Uterus (tissue), 3 donors: ENCODE measurements at regions not wholly inside any gene's neighbourhood (a gene's known extent, or its start where the extent isn't known, plus 50 kb on each side); places are given as distances from the start of the nearest gene placed in this dataset.
A peak's percentile ranks its signal among the peaks of the same experiment; 100 is the strongest.

Source experiments
- DNase-seq, 2 donors: peaks; one replicate each; pipeline ENCODE4 v3.0.0-alpha.2; 2019 to 2020
- H3K27ac ChIP-seq, 2 donors: fragments of 200-600 bp; sonication (generic); 1 replicate in 1 of 2; 2 replicates in 1 of 2; pipeline ENCODE4 v1.5.1; 2016 to 2018
- H3K27me3 ChIP-seq, 2 donors: fragments of 200-600 bp; sonication (generic); one replicate each; pipeline ENCODE4 v1.5.1; 2018 to 2019; ENCODE audit warnings: control low read depth in 1 of 2
- H3K36me3 ChIP-seq, 2 donors: fragments of 200-600 bp; sonication (generic); one replicate each; pipeline ENCODE4 v1.5.1; 2019; ENCODE audit warnings: control low read depth in 1 of 2
- H3K4me1 ChIP-seq, 2 donors: fragments of 200-600 bp; sonication (generic); one replicate each; pipeline ENCODE4 v1.5.1; 2018 to 2019; ENCODE audit warnings: control low read depth in 1 of 2
- H3K4me3 ChIP-seq, 2 donors: fragments of 200-600 bp; sonication (generic); 1 replicate in 1 of 2; 2 replicates in 1 of 2; pipeline ENCODE4 v1.5.1; 2018 to 2019; ENCODE audit warnings: mild to moderate bottlenecking in 1 of 2
- H3K9me3 ChIP-seq, 2 donors: fragments of 200-600 bp; sonication (generic); one replicate each; pipeline ENCODE4 v1.5.1; 2019; ENCODE audit warnings: control low read depth in 1 of 2
- POLR2A ChIP-seq, 2 donors: fragments of 450-650 bp; IDR thresholded peaks; one replicate each; pipeline ENCODE4 v1.6.1; 2016; ENCODE audit warnings: antibody characterized with exemption in 2 of 2, mild to moderate bottlenecking in 1 of 2, moderate library complexity in 1 of 2
- intact Hi-C: fragments of 100-400 bp; cut with DNase I; formaldehyde crosslinking; loops from one replicate; pipeline ENCODE4 v1.15.1; 2023; ENCODE audit warnings: low total_unique reads
- TF ChIP-seq, protein P1 (sequence below), 4 experiments: fragments of 200-600 bp in 2 of 4; fragments of 450-650 bp in 2 of 4; sonication (generic) in 2 of 4; IDR thresholded peaks; one replicate each; pipeline ENCODE4 v1.5.1; 2016 to 2019; ENCODE audit warnings: antibody characterized with exemption in 4 of 4, mild to moderate bottlenecking in 2 of 4, moderate library complexity in 1 of 4
- donor health status: DM: yes; HTN: yes; CAD: no.

GRCh38 chr2:176544557-176544956, 275.3 kb downstream of the MTX2 start:
- DNase-seq: no peak
- no peaks in the 10 kb centered on the region for H3K4me1 ChIP-seq
- intact Hi-C loops: no loop called here
- H3K27ac ChIP-seq: no peak overlapping the region
- no peak overlapping the region for H3K4me3 ChIP-seq
- H3K9me3 ChIP-seq: no peaks in the 10 kb centered on the region
- no peaks in the 10 kb centered on the region for H3K27me3 ChIP-seq
- TF ChIP-seq POLR2A (IDR thresholded peaks at IDR 0.05): no peak
- TF ChIP-seq, protein P1, sequence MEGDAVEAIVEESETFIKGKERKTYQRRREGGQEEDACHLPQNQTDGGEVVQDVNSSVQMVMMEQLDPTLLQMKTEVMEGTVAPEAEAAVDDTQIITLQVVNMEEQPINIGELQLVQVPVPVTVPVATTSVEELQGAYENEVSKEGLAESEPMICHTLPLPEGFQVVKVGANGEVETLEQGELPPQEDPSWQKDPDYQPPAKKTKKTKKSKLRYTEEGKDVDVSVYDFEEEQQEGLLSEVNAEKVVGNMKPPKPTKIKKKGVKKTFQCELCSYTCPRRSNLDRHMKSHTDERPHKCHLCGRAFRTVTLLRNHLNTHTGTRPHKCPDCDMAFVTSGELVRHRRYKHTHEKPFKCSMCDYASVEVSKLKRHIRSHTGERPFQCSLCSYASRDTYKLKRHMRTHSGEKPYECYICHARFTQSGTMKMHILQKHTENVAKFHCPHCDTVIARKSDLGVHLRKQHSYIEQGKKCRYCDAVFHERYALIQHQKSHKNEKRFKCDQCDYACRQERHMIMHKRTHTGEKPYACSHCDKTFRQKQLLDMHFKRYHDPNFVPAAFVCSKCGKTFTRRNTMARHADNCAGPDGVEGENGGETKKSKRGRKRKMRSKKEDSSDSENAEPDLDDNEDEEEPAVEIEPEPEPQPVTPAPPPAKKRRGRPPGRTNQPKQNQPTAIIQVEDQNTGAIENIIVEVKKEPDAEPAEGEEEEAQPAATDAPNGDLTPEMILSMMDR (IDR thresholded peaks at IDR 0.05): no peak
- H3K36me3 ChIP-seq: no peaks in the 10 kb centered on the region

GRCh38 chr2:176544991-176545956, 276.0 kb downstream of the MTX2 start:
- no peaks in the 10 kb centered on the region for H3K4me1 ChIP-seq
- no peaks in the 10 kb centered on the region for H3K36me3 ChIP-seq
- H3K4me3 ChIP-seq: no peak overlapping the region
- TF ChIP-seq, protein P1 (IDR thresholded peaks at IDR 0.05): no peak
- TF ChIP-seq POLR2A (IDR thresholded peaks at IDR 0.05): no peak
- H3K9me3 ChIP-seq: no peaks in the 10 kb centered on the region
- no peaks in the 10 kb centered on the region for H3K27me3 ChIP-seq
- H3K27ac ChIP-seq: no peak overlapping the region
- DNase-seq: no peak
- intact Hi-C loops: no loop called here

- H3K4me3 ChIP-seq: no peak overlapping the region
- DNase-seq: no peak
- H3K27ac ChIP-seq: no peak overlapping the region
- intact Hi-C loops: no loop called here
- no peaks in the 10 kb centered on the region for H3K9me3 ChIP-seq
- H3K36me3 ChIP-seq: no peaks in the 10 kb centered on the region
- no peaks in the 10 kb centered on the region for H3K4me1 ChIP-seq
- TF ChIP-seq POLR2A (IDR thresholded peaks at IDR 0.05): no peak
- TF ChIP-seq, protein P1 (IDR thresholded peaks at IDR 0.05): no peak
- H3K27me3 ChIP-seq: no peaks in the 10 kb centered on the region
Observed at GRCh38 chr2:176546550-176546949, 277.3 kb downstream of the MTX2 start.

DNA sequence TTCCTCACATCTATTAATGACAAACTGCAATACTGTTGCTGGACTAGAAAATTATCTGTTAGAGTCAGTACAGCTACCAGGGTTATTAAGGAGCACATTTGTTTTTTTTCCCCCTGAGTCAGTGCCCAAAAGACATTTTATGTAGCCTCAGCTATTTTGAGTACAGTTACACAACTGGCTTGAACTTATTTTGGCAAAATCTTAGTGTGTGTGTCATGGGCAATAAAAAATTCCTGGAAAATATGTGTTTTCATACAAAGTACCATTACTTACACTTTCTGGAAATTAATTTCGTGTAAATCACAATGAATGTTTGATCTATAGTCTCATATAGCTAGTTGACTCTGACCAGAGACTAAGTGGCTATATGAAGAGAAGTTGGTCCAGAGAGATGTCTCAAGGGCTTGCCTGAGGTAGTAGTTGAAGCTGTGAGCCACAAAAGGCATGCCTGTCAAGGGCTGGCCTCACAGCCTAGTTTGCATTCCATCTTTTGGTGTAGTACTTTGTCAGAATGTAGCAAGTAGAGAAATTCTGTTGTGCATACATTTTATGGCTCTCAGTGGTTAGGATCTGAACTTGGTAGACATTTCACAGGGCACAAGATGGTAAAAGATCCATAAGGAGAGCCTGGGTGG, 283.4 kb downstream of the MTX2 start:
- no peaks in the 10 kb centered on the region for H3K9me3 ChIP-seq
- intact Hi-C loops: loop anchor here (5.0 to 10.0 kb wide), 3 partner anchors 78 to 410 kb away; no protein-coding TSS in a partner anchor
- H3K27ac ChIP-seq: peak overlapping the region; percentile 90 to 94
- no peaks in the 10 kb centered on the region for H3K36me3 ChIP-seq
- DNase-seq: peak in 1 of 2 donors; percentile 23
- no peak for TF ChIP-seq POLR2A (IDR thresholded peaks at IDR 0.05)
- TF ChIP-seq, protein P1 (IDR thresholded peaks at IDR 0.05): no peak
- H3K4me3 ChIP-seq: no peak overlapping the region
- no peaks in the 10 kb centered on the region for H3K27me3 ChIP-seq
- H3K4me1 ChIP-seq: peaks cover 0 to 10% of the 10 kb centered on the region in 2 donors

- intact Hi-C loops: loop anchor here (5.0 to 10.0 kb wide), 3 partner anchors 79 to 411 kb away; no protein-coding TSS in a partner anchor
- peak; percentile 66 to 74 for DNase-seq
- Histone ChIP-seq H3K27me3 (no peaks in the 10 kb centered on the region), H3K36me3 (no peaks in the 10 kb centered on the region), H3K4me1 (peaks cover 0 to 10% of the 10 kb centered on the region in 2 donors), H3K4me3 (peak overlapping the region; percentile 37 to 51), H3K27ac (peak overlapping the region; percentile 90 to 94), H3K9me3 (no peaks in the 10 kb centered on the region)
- no peak for TF ChIP-seq POLR2A (IDR thresholded peaks at IDR 0.05)
- TF ChIP-seq, protein P1 (IDR thresholded peaks at IDR 0.05): peak in 3 of 4 experiments; percentile 7 to 21 (median 18)
Observed at GRCh38 chr2:176553685-176554100, 284.5 kb downstream of the MTX2 start.
